ENCODE measurements at regions not wholly inside any gene's neighbourhood (a gene's known extent, or its start where the extent isn't known, plus 50 kb on each side); places are given as distances from the start of the nearest gene placed in this dataset.

- TF ChIP-seq, protein P1, sequence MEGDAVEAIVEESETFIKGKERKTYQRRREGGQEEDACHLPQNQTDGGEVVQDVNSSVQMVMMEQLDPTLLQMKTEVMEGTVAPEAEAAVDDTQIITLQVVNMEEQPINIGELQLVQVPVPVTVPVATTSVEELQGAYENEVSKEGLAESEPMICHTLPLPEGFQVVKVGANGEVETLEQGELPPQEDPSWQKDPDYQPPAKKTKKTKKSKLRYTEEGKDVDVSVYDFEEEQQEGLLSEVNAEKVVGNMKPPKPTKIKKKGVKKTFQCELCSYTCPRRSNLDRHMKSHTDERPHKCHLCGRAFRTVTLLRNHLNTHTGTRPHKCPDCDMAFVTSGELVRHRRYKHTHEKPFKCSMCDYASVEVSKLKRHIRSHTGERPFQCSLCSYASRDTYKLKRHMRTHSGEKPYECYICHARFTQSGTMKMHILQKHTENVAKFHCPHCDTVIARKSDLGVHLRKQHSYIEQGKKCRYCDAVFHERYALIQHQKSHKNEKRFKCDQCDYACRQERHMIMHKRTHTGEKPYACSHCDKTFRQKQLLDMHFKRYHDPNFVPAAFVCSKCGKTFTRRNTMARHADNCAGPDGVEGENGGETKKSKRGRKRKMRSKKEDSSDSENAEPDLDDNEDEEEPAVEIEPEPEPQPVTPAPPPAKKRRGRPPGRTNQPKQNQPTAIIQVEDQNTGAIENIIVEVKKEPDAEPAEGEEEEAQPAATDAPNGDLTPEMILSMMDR (conservative IDR thresholded peaks at IDR 0.05; ENCODE audit: low read length) = no peak
- TF ChIP-seq EZH2phosphoT487 (IDR thresholded peaks at IDR 0.05; ENCODE audit: borderline replicate concordance) = no peak
These were observed 392.1 kb downstream of the CAAP1 start for GRCh38 chr9:26500471-26500870.
